Activated CD4-positive, alpha-beta T cell treated with anti-CD3 and anti-CD28 coated beads, Interleukin-2, amount 50 U/mL, for 24 hours (primary cell): ENCODE measurements at regions not wholly inside any gene's neighbourhood (a gene's known extent, or its start where the extent isn't known, plus 50 kb on each side); places are given as distances from the start of the nearest gene placed in this dataset.

Experiments used
- DNase-seq, 2 donors: peaks; one replicate each; pipeline ENCODE4 v3.0.0-alpha.2; 2020; ENCODE audit warnings: low read depth in 1 of 2, low spot score in 1 of 2

DNA sequence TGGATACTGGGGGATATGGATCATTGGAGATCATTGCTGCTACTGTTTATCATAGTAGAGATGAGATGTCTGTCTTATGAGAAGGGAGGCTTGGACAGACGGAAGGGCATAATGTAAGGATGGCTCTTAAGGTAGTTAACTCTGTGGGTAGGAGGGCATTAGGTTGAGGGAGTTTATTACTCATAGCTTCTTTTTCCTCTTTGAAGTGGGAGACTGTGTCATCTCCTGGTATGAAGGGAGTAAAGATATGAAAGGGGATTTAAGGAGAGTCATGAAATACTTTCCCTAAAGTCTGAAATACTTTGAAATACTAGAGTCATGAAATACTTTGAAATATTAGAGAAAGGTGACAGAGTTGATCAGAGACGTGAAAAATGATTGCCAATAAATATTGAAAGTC, 255.5 kb upstream of the PITX2 start:
- DNase-seq = no peak

DNA sequence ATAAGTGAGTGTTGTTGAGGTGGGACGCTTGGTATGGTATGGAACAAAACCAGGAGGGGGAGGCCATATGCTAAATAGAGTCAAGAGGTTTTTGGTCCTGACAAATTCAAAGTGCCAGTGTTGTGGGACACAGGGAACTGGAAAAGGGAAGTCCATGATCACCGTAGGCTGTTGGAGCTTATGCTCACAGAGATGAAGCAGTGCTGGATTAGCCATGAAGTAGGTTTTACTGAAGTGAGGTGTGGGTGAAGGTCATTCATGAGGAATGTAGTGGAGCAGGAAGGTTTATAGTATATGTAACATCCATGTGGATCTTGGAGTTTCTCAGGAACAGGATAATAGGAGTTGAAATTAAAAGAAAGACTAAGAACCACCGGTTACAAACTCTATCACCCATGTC, 256.1 kb upstream of the PITX2 start:
- no peak for DNase-seq

DNA sequence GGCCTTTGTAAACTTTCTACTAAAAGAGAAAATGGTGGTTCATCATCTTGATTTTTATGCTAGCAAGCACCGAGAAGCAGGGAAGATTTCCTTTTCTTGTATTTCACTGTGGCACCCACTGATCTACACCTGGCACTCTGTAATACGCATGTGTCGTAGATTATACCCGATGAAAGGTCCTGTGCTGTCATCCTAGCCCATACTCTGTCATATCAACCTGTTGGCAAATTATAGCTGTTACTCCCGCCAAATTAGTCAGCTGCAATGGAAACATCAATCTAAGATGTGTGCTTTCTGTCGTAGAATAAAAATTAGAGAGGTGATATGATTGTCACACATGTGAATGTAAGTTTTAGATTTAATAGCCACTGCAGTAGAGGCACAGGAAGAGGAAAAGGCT, 263.4 kb upstream of the PITX2 start:
- no peak for DNase-seq

DNA sequence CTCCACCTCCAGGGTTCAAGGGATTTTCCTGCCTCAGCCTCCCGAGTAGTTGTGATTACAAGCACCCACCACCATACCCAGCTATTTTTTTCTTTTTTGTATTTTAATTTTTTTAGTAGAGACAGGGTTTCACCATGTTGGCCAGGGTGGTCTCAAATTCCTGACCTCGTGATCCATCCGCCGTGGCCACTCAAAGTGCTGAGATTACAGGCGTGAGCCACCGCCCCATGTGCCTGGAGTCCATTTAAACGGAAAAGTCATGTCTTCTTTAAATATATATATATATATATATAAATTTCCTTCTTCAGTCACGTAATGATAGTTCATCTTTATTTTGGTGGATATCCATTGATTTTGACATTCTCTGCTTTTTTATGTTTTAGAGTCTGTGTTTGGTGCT, 264.0 kb upstream of the PITX2 start:
- DNase-seq = no peak

DNA sequence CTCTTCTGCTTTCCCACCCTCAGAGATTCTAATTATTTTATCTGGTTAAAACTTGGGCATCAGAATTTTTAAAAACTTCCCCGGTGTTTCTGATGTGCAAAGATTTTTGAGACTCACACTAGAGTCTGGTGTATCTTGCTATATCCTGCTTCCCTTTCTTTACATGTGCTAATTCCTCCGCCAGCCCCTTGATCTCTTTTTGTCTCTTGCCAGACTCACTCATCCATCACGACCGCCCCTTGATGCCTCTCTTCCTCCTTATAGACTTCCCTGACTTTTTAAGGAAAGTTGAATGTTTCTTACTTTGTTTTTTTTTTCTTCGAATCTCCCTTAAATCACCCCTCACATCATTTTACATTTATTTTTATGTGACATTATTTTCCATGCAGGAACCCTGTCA, 274.9 kb upstream of the PITX2 start:
- DNase-seq = no peak

DNA sequence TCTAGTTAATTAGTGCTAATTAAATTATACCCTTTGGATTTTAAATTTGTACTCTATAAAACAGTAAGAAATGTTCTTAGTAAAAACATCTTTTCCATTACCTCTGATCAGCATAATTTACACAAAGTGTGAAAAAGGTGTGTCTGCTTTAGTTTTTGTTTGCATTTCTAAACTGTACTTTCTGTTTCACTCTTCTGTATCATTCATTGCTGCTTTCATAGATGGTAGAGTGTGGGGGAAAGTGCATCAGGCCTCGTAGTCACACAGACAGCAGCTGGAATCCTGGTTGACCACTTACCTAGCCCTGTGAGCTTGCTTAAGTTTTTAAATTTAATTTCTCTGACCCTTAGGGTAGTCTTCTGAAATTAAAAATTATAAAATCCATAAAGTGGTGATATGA, 275.4 kb upstream of the PITX2 start:
- no peak for DNase-seq

DNA sequence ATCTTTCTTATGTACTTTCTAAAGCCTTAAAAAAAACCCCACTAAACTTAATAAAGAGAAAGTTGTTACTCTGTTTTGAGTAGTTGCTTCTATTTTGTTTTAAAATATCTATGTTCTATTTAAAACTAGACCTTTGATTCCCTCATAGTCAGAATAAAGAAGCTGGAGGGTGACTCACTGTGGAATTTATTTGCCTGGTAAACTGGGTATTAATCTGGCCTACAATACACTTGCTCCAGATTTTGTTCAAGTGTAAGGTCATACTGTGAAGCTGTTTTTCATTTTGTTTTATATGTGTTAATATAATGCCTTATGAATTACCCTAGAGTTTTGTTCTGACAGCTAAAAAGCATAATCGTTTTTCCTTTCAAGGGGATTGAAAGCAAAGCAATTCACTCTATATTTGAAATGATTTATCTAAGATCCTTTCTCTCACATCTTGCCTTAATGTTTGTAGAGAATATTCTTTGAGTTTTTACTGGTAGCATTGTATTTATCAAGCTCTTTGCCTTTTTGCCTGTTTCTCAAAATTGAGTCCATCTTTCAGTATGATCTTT, 277.4 kb upstream of the PITX2 start:
- DNase-seq = no peak

DNA sequence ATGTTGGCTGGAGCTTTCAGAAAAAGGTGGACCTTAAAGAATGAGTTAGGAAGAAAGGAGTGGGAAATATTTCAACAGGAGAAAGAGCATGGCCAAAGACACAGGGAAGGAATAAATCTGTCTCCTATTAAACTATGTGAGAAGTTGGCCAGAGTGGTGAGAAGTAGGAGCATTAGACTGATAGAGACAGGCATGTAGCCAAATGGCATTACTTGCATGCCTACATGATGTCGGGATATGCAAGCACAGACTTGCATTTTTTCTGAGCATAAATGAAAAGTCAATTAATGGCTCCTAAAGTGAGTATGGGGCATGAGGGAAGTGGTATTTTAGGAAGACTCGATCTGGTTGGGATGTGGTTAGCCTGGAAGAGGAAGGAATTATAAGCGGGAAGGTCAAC, 279.6 kb upstream of the PITX2 start:
- no peak for DNase-seq

DNA sequence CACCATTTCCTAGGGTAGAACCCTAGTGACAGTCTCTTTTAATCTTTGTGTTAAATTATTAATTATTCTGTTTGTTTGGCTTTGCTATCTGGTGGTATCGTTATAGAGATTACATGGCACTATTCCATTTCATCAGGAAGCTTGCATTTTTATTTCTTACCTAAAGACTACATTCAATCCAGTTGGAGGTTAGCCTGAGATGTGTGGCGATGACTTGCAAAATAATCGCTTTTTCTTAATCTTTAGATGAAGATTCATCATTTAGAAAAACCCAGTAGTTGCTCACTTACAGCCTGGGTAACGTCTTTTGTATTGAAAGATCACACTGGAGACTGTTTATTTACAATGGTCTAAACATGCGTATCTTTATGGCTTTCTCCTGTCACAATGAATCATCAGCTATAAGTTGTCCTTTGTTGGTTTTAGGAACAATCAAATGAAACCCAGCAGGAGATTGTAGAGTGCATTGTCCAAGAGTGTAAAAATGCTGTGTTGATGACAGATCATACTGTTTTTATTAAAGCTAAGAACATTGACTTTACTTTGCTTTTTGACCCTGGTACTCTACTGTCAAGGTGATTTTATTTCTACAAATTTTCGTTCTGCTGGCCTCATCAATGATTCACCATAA, 281.7 kb upstream of the PITX2 start:
- no peak for DNase-seq

DNA sequence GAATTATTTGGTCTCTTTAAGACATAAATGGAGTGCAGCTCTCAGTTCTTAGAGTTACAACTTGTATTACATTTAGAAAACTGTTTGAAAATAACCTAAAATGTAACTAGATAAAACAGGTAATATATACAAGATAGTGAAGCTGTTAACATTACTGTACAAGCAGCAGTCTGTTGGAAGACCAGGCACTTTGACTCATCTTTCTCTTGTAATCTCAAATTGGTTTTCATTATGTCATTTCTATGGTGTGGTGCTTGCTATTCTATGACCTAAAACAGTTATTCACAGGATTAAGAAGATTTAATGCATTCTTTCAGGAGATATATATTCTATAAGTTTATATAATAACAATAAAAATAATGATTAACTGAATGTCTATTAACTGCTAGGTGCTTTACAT, 282.5 kb upstream of the PITX2 start:
- DNase-seq = no peak

DNA sequence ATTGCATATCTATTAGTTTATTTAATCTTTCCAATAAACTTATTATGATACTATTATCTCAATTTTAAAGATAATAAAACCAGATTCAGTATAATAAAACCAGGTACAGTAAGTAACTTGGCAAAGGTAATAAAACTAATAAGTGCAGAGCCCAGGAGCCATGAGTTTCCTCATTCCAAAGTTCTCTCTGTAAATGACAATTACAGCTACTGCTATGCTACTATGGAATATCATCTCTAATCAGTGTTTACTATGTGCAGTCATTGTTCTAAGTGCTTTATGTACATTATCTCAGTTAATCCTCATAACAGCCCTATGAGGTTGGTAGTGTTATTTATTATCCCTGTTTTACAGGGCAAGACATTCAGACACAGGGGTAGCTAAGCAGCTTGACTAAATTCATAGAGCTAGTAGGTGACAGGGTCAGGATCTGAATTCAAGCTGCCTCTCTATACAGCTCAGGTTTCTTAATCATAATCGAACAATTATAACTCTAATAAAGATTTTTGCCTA, 285.0 kb upstream of the PITX2 start:
- no peak for DNase-seq

DNA sequence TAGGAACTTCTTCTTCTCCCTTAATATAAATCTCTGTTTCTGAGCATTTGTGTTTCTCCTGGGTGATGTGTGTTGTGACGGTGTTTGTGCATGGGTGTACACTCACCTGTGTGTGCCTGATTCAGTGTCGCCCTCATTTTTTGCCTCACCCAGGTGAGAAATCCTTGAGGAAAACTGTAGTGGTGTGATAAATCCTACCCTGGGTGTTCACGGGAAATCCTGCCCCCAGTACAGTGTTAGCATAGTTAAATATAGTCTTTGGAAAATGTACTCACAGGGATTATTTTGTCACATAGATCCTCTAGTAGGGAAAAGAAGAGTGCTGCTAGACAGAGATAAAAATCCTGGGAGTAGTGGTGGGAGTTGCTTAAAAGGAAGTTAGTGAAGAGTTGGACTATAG, 291.9 kb upstream of the PITX2 start:
- DNase-seq = no peak

DNA sequence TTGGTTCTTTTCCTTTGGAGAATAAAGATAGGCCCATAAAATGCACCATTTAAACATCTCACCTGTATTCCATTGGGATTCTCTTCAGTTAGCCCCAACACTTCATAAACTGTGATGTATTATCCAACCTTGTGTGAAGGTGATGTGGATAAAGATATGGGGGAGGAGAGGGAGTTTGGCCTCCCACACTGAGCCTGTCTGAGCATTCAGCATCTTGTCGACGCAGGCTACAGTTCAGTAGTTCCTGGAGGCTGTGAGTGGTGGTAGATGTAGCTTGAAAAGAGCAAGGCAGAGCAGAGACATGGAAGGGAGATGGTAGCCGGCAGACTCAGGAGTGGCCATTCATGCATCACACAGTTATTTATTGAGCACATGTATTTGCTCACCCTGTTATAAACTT, 292.4 kb upstream of the PITX2 start:
- DNase-seq = no peak

DNA sequence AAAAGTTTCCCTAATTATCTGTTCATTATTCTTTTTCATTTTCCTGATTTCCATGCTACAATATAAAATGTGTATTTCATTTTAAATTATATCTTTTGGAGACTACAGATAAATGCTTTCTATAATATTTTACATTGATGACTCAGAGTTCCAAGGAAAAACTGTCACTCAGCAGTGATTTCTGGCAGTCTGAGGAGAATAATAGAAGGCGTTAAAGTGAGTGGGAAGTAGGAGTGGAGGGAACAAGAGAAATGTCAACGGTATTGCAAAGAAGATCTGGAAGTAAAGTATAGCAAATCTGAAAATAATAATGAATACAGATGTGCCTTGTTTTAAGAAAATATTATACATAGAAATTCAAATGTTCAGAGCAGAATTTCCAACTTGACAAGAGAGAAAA, 293.6 kb upstream of the PITX2 start:
- DNase-seq = no peak

DNA sequence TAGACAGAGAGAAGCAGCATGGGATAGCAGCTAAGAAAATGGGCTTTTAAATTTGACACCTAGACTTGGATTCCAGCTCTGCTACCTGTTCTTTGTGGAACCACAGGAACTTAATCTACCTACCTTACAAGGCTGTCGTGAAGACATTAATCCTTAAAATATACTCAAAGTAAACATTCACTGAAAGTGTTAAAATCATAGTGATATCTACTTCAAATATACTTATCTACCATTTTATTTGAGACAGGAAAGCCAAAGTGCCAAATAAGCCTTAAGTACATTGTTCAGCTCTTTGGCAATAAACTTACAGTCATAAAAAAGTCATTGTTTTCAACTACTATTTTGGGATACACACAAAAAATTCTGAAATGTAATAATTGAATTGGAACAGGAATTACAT, 295.0 kb upstream of the PITX2 start:
- DNase-seq = no peak

DNA sequence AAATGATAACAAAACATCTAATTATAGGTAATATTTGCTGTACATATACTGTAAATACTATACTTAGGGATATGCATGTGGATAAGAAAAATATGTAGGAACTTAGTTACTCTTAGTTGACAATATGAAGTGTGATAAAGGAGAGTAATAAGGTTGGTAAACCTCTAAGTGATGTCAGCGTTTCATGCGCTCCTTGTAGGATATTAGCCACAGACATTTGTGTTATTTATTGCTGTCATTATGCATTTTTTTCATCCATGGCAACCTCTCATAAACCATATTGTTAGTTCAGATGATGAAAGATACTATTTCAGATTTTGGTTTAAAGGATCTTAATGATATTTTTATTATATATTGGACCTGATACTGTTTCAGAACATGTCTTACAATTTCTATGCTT, 298.1 kb upstream of the PITX2 start:
- no peak for DNase-seq

DNA sequence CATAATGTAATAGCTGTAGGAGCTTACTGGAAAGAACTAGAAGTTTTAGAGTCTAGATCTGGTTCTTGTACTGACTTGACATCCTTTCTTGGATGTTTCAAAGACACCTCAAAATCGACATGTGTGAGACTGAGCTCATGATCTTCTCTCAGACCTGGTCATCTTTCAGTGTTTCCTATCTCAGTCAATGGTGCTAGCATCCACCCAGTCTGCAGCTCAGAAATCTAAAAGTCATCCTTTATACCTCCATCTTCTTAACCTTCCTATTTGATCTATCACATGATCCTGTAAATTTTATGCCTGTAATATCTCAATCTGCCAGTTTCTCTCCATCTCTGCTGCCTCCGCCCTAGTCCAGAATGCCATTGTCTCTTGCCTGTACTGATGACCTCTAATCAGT, 301.9 kb upstream of the PITX2 start:
- no peak for DNase-seq

DNA sequence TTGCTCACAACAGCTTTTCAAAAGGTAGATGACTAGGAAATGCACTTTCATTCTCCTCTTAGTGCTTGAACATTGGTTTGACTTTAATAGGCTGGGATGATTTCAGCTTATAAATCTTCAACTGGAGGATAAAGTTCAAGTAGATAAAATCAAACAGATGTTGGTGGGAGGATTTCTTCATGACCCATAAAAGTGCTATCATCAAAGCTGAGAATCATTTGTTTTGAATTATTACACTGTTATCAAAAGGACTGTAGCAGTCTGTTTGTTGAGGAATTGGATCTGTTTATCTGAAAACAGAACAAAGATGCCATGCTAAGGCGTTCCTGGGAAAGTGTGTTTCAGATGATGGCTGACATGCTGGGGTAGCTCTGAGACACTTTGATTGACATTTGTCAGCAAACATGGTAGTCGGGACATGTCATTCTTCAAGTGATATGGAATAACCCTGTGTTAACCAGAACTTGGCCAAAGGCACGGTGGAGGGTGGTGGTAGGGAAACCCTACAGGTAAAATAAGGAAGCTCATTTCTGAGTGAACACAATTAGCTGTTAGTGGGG, 304.0 kb upstream of the PITX2 start:
- no peak for DNase-seq

DNA sequence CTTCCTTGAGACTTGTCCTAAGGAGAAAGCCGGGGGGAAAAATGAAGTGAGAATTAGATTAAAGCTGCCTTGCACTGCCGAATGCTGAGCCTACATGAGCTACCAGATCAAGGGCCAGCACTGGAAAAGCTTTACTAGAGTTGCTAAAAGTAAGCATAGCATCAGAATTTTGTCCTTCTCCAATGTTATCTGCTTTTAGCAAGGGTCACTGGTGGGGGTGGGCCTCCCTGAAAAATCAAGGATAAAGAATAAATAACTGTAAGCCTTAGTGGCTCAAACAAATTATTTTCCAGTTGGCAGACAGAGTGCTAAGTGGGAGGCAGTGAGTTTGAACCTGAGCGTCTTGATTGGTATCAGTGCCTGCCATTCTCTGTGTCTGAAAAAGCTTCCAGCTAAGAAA, 310.5 kb upstream of the PITX2 start:
- DNase-seq = no peak

DNA sequence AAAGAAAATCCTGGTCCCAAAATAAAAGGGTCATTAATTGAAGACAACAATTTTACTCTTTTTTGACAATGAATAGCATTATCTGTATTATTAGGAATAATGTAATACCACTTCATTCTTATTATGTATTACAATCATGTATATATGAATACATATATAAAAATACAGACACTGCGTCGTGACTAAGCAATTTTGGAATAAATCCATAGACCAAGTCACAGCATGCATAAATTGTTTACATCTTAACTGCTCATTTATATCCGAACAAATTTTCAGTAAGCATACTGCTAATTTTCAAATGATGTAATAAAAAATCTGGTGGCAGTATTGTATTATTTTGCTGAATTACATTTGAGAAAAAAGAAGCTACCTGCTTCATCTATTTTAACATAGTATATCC, 321.6 kb upstream of the PITX2 start:
- no peak for DNase-seq

DNA sequence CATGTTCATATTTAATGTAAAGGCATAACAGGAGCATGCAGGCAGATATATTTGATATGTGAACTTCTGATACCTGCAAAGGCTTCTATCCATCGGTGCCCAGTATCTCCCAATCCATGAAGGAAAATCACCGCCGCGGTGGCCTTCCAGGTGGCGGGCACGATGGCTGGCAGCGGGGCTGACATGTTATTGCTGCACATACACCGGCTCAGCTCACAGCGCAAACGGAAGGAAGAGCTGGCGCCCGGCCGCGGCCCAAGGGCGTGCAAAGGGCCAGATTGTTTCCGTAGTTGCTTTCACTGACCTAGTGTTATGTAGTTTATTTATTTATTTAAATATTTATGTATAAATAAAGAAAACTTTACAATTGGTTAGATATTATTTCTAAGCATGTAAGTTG, 322.7 kb upstream of the PITX2 start:
- no peak for DNase-seq

DNA sequence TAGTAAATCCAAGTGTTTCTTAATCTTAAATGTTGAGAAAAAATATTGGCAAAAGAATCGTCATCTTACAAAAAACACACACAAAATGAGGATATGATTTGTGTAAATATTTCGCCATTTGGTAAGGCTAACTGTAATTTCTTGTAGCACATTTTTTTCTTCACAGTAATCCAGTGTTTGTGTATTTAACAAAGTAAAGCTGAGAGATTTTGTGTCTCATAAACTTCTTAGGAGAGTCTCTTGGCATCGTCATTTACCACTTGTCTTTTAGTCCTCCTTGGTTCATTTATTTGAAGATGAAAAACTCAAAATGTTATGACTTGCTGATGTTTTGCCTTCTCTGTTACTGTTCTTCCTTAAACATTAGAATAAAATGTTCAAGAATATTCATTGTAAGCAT, 326.7 kb upstream of the PITX2 start:
- DNase-seq = no peak

DNA sequence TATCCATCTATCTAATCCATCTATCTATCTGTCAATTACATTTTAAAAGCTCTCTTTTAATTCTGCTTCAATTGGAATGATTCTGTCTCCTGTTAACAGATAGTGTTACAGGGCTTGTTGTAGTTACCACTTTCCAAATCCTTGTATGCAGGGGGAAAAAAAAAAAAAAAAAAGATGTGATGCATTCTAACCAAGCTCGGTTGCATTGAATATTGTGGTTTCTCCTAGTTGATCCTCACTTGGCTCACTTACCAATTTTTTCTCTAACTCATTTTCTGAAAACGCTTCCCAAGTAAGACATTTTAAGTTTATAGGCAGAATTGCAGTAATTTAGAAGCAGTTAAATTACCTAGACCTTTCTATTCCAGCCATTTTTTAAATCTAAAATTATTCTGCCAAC, 327.9 kb upstream of the PITX2 start:
- no peak for DNase-seq
